T-helper 1 cell treated with Interleukin-12 subunit alpha and Interleukin-12 subunit beta and Interleukin-4 antibody, amounts not matched to agents 30 μg/mL and 1 μg/mL, for 36 hours (primary cell): ENCODE measurements at regions not wholly inside any gene's neighbourhood (a gene's known extent, or its start where the extent isn't known, plus 50 kb on each side); places are given as distances from the start of the nearest gene placed in this dataset.

ENCODE experiments used
- H3K27ac Mint-ChIP-seq: one replicate; pipeline ENCODE4 v1.8.0; 2021; ENCODE audit warnings: mild to moderate bottlenecking, mixed read lengths
- H3K27me3 Mint-ChIP-seq: one replicate; pipeline ENCODE4 v1.8.0; 2021; ENCODE audit warnings: low read depth, mixed read lengths
- H3K36me3 Mint-ChIP-seq: one replicate; pipeline ENCODE4 v1.8.0; 2021; ENCODE audit warnings: low read depth, mixed read lengths
- H3K4me1 Mint-ChIP-seq: one replicate; pipeline ENCODE4 v1.8.0; 2021; ENCODE audit warnings: low read depth, mixed read lengths
- H3K4me3 Mint-ChIP-seq: one replicate; pipeline ENCODE4 v1.8.0; 2021; ENCODE audit warnings: mild to moderate bottlenecking, moderate library complexity, mixed read lengths
- H3K9me3 Mint-ChIP-seq: one replicate; pipeline ENCODE4 v1.8.0; 2021; ENCODE audit warnings: mixed read lengths

DNA sequence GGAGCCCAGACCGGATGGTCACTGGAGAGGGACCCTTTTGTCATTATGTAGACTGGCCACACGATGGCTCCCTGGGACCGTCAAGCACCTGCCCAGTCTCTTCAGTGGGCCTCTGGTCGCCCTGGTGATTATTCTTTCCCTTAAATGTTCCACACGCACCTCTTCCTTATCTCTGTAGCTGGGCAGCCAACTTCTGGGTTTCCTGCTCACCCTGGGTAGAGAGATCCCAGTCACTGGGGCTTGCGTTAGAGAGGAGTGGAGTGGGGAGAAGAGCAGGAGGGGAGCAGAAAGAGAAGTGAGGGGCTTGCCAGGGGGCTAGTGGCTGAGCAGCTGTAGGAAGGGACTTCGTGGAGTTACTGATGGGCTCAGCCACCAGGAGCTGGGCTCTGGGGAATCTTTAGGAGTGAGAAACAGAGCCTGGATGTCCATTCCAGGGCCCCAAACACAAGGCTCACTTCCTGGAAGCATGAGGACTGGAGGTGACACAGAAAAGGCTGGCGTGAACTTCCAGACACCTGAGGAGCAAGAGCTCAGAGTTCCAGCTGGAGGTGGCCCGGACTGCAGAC is 150.1 kb downstream of the DHX35 start:
- H3K27me3 Mint-ChIP-seq, result peaks cover 36% of the 10 kb centered on the region

GRCh38 chr20:39111359-39112177 is 149.4 kb downstream of the DHX35 start:
- Mint-ChIP-seq H3K27me3 (peaks cover 35% of the 10 kb centered on the region), H3K4me3 (no peak overlapping the region), H3K4me1 (no peaks in the 10 kb centered on the region), H3K36me3 (no peaks in the 10 kb centered on the region), H3K27ac (no peak overlapping the region), H3K9me3 (no peaks in the 10 kb centered on the region)

More for the DNA sequence above, 150.1 kb downstream of the DHX35 start:
- H3K4me1 Mint-ChIP-seq, result no peaks in the 10 kb centered on the region
- H3K4me3 Mint-ChIP-seq, result no peak overlapping the region
- H3K27ac Mint-ChIP-seq, result no peak overlapping the region
- H3K9me3 Mint-ChIP-seq, result no peaks in the 10 kb centered on the region
- no peaks in the 10 kb centered on the region for H3K36me3 Mint-ChIP-seq

DNA sequence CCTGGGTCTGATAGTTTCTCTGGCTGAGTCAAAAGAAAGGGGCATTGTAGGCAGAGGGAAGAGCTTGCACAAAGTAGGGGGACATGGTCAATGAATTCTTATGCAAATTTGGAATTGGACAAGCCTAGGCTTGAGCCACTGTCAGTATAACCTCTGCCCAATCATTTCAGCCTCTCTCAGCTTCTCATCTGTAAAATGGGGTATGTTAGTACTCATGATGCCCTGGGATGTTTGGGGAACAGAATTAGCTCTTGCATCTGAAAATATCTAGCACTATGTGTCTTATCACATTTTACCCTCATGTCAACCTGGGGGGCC is 148.6 kb downstream of the DHX35 start:
- Mint-ChIP-seq H3K4me1 (no peaks in the 10 kb centered on the region), H3K9me3 (no peaks in the 10 kb centered on the region), H3K36me3 (no peaks in the 10 kb centered on the region), H3K4me3 (no peak overlapping the region), H3K27me3 (peaks cover 34% of the 10 kb centered on the region), H3K27ac (no peak overlapping the region)

GRCh38 chr20:39109933-39110818 is 148.0 kb downstream of the DHX35 start:
- no peaks in the 10 kb centered on the region for H3K4me1 Mint-ChIP-seq
- no peaks in the 10 kb centered on the region for H3K9me3 Mint-ChIP-seq
- H3K4me3 Mint-ChIP-seq, result no peak overlapping the region
- H3K36me3 Mint-ChIP-seq, result no peaks in the 10 kb centered on the region
- H3K27ac Mint-ChIP-seq, result no peak overlapping the region
- peaks cover 34% of the 10 kb centered on the region for H3K27me3 Mint-ChIP-seq

DNA sequence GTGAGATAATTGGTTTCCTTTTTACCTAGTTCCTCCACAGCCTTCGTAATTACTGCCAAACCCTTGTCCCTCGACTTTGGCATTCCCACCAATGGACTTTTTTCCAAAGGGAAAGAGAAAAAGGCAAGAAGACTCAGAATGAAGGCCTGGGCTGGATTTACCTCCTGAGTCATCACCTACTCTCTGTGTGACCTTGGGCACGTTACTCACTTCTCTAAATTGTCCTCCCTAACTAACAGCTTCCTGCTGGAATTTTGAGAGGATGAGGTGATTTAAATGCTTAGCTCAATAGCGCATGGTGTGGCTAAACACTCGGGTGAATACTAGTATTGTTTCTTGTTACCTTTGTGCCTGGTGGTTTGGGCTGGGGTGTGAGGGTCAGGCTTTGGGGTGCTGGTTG is 146.6 kb downstream of the DHX35 start:
- Mint-ChIP-seq H3K27me3 (peaks cover 34% of the 10 kb centered on the region), H3K36me3 (no peaks in the 10 kb centered on the region), H3K9me3 (no peaks in the 10 kb centered on the region), H3K4me1 (no peaks in the 10 kb centered on the region), H3K27ac (no peak overlapping the region), H3K4me3 (no peak overlapping the region)

DNA sequence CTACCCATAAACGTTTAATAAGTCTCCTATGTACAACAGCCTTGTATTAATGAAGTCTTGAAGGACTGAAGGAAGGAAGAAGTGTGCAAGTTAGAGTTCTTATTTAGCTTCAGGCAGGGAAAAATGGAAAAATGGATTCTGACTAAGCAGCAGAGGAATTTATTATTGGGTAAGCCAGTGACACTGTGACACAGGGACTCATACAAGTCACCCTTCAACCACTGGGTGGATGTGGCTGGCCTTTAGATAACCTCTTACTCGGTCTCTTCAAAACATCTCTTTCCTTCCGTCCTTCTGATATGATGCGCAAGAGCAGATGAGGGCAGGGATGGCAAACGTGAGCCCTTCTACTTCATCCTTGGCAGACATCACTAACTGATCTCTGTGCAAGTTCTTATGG is 145.6 kb downstream of the DHX35 start:
- H3K9me3 Mint-ChIP-seq, result no peaks in the 10 kb centered on the region
- H3K27ac Mint-ChIP-seq, result no peak overlapping the region
- H3K4me3 Mint-ChIP-seq, result no peak overlapping the region
- H3K36me3 Mint-ChIP-seq, result no peaks in the 10 kb centered on the region
- H3K4me1 Mint-ChIP-seq, result no peaks in the 10 kb centered on the region
- H3K27me3 Mint-ChIP-seq, result peaks cover 28% of the 10 kb centered on the region

DNA sequence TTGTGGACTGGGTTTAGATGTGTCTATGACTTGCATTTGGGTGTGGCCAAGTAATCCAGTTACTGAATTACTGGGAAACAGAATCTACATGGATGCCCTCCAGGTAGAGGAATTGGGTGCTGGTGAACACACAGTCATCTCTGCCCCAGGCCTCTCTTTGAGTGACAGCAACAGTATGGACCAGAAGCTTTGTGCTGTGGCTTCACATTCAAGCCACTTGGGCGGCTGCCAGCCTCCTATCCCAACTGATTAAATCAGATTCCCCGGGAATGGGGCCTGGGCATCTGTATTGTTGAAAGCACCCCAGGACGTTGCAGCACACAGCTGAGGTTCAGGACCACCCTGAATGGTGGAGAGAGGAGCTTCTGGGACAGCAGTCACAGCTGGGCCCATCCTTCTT is 144.6 kb downstream of the DHX35 start:
- Mint-ChIP-seq H3K4me3 (no peak overlapping the region), H3K27me3 (peaks cover 23% of the 10 kb centered on the region), H3K27ac (no peak overlapping the region), H3K9me3 (no peaks in the 10 kb centered on the region), H3K36me3 (no peaks in the 10 kb centered on the region), H3K4me1 (no peaks in the 10 kb centered on the region)

DNA sequence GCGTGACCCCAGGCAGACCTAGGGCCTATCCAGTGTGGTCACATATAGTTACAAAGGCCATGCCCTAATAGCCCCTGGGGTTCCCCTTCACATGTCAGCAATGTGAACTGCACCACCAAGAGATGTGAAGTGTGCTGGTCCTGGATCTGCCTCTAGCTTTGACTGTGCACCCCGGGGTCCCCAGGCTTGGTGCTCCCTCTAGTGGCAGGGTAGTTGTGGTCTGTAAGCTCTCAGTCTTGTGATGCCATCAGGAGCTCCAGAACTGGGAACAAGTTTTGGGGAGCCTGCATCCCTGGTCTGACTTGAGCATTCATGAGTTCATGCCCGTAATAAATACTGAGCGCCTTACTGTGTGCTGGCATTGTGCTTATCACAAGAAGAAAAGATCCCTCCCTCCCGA is 143.4 kb downstream of the DHX35 start:
- Mint-ChIP-seq H3K27me3 (peaks cover 14% of the 10 kb centered on the region), H3K36me3 (no peaks in the 10 kb centered on the region), H3K4me1 (no peaks in the 10 kb centered on the region), H3K9me3 (no peaks in the 10 kb centered on the region), H3K4me3 (no peak overlapping the region), H3K27ac (no peak overlapping the region)

DNA sequence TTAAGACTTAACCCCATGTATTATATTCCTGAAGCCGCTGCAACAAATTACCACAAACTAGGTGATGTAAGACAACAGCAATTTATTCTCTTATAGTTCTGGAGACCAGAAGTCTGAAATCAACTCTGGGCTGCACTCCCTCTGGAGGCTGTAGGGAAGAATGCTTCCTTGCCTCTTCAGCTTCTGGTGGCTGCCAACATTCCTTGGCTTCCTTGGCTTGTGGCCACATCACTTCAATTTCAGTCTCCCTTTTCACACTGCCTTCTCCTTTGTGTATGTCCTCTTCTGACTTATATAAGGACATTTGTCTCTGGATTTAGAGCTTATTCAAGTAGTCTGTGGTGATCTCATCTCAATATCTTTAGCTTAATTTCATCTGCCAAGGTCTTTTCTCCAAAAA is 141.6 kb downstream of the DHX35 start:
- H3K27me3 Mint-ChIP-seq, result peaks cover 5% of the 10 kb centered on the region

DNA sequence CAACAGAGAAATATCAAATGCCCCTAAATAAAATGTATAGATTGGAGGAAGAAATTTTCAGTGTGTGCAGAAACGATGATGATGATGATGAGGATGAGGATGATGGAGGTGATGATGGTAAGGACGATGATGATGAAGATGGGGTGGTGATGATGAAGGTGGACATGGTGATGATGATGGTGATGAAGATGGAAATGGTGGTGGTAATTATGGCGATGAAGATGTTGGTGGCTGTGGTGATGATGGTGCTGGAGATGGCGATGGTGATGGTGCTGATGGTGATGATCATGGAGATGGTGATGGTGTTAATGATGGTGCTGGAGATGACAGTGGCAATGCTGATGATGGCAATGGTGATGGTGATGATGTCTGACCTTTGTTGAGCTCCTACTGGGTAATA is 141.2 kb downstream of the DHX35 start:
- Mint-ChIP-seq H3K27ac (no peak overlapping the region), H3K4me1 (no peaks in the 10 kb centered on the region), H3K27me3 (peaks cover 5% of the 10 kb centered on the region), H3K9me3 (no peaks in the 10 kb centered on the region), H3K36me3 (no peaks in the 10 kb centered on the region), H3K4me3 (no peak overlapping the region)

More for the DNA sequence above, 141.6 kb downstream of the DHX35 start:
- Mint-ChIP-seq H3K4me3 (no peak overlapping the region), H3K27ac (no peak overlapping the region), H3K9me3 (no peaks in the 10 kb centered on the region), H3K36me3 (no peaks in the 10 kb centered on the region), H3K4me1 (no peaks in the 10 kb centered on the region)

- no peak overlapping the region for H3K4me3 Mint-ChIP-seq
- no peaks in the 10 kb centered on the region for H3K27me3 Mint-ChIP-seq
- no peaks in the 10 kb centered on the region for H3K36me3 Mint-ChIP-seq
- H3K27ac Mint-ChIP-seq, result no peak overlapping the region
- no peaks in the 10 kb centered on the region for H3K9me3 Mint-ChIP-seq
- H3K4me1 Mint-ChIP-seq, result no peaks in the 10 kb centered on the region
Measured at GRCh38 chr20:39101895-39102294, 139.8 kb downstream of the DHX35 start.

DNA sequence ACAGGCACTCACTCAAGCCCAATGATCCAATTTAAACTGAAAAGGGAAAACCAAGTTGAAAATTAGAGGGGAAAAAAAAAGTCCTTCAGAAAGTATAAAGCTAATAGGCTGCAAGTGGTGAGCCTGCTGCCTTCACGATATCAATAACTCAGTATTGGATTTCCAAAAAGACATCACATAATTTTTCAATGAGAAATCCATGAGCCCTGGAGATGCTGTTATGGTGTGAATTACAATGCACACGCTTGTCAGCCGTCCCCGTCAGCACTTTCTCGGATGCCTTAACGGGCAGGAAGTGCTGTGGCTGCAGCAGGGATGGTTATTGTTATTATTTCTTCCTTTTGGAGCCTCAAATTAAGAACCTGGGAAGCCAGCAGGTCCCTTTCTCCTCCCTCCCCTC is 138.5 kb downstream of the DHX35 start:
- Mint-ChIP-seq H3K4me1 (no peaks in the 10 kb centered on the region), H3K4me3 (no peak overlapping the region), H3K27me3 (peaks cover 4% of the 10 kb centered on the region), H3K36me3 (no peaks in the 10 kb centered on the region), H3K9me3 (no peaks in the 10 kb centered on the region), H3K27ac (no peak overlapping the region)

DNA sequence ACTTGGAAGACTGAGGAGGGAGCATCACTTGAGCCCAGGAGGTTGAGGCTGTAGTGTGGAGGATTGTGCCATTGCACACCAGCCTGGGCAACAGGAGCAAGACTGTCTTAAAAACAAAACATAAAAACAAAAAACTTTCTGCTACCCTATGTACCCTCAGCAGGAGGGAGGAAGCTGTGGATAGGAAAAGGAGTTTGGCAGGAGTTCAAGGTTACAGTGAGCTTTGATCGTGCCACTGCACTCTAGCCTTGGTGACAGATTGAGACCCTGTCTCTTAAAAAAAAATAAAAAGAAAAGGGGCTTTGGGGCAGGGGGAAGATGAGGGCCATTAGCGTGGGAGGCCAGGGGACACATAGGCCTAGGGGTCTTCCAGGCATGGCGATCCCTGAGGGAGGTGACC is 135.7 kb downstream of the DHX35 start:
- Mint-ChIP-seq H3K36me3 (no peaks in the 10 kb centered on the region), H3K4me1 (no peaks in the 10 kb centered on the region), H3K27ac (no peak overlapping the region), H3K9me3 (no peaks in the 10 kb centered on the region), H3K27me3 (peaks cover 4% of the 10 kb centered on the region), H3K4me3 (no peak overlapping the region)

- Mint-ChIP-seq H3K36me3 (no peaks in the 10 kb centered on the region), H3K4me3 (no peak overlapping the region), H3K27ac (no peak overlapping the region), H3K9me3 (no peaks in the 10 kb centered on the region), H3K27me3 (peaks cover 4% of the 10 kb centered on the region), H3K4me1 (no peaks in the 10 kb centered on the region)
Measured at GRCh38 chr20:39095870-39096269, 133.7 kb downstream of the DHX35 start.

DNA sequence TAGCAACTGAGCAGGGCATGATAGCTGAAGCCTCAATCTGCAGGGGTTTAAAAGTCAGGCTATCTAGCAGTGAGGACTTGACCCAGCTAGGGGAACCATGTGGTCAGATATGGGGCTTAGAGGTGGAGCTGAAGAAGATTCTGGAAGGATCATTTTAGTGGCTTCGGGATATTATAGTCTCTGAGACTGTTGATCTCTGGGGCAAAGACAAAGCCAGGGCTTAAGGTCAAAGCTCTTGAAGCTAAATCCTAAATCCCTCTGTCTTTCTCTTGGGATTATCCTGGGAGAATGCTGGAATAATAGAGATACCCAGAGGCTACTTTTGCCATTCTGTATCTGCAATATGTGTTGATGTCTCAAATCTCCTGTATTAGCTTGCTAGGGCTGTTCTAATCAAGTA is 132.2 kb downstream of the DHX35 start:
- H3K36me3 Mint-ChIP-seq, result no peaks in the 10 kb centered on the region
- H3K27me3 Mint-ChIP-seq, result peaks cover 4% of the 10 kb centered on the region
- H3K27ac Mint-ChIP-seq, result no peak overlapping the region
- no peak overlapping the region for H3K4me3 Mint-ChIP-seq
- H3K9me3 Mint-ChIP-seq, result peaks cover 4% of the 10 kb centered on the region
- no peaks in the 10 kb centered on the region for H3K4me1 Mint-ChIP-seq
